HG03060 (cell line): ENCODE measurements at regions not wholly inside any gene's neighbourhood (a gene's known extent, or its start where the extent isn't known, plus 50 kb on each side); places are given as distances from the start of the nearest gene placed in this dataset.
"Not testable (repeated sequence)": the region's sequence is repeated elsewhere in the genome, so short reads cannot be mapped to it uniquely, and the experiment has no call there.

ENCODE experiments used
- ATAC-seq: cut with Tn5 transposase; IDR thresholded peaks from one replicate; pipeline ENCODE4 v1.9.1; 2021; ENCODE audit warnings: low read depth, moderate number of reproducible peaks; ENCODE audit not compliant: unreplicated experiment

- no peak for ATAC-seq
Observed at GRCh38 chr3:152619691-152620090, 215.2 kb upstream of the P2RY1 start.

DNA sequence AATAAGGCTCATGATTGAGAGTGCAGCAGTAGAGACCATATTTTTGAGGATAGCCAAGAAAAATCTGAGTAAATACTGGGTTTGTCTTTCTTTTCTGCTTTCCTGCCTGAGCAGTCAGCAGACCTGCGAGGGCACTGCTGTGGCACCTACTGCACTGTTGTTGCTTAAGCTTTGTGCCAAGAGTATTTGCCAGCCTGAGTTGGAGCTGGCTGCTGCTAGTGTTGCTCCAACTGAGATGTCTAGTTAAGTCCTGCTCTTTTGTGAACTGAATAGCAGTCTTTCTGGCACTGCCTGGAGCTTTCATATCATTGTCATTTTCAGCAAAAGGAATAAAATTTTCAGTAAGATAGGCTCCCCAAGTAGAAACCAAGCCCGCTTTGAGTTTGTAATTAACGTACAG, 214.5 kb upstream of the P2RY1 start:
- no peak for ATAC-seq

GRCh38 chr3:152621006-152621868, 213.7 kb upstream of the P2RY1 start:
- no peak for ATAC-seq

DNA sequence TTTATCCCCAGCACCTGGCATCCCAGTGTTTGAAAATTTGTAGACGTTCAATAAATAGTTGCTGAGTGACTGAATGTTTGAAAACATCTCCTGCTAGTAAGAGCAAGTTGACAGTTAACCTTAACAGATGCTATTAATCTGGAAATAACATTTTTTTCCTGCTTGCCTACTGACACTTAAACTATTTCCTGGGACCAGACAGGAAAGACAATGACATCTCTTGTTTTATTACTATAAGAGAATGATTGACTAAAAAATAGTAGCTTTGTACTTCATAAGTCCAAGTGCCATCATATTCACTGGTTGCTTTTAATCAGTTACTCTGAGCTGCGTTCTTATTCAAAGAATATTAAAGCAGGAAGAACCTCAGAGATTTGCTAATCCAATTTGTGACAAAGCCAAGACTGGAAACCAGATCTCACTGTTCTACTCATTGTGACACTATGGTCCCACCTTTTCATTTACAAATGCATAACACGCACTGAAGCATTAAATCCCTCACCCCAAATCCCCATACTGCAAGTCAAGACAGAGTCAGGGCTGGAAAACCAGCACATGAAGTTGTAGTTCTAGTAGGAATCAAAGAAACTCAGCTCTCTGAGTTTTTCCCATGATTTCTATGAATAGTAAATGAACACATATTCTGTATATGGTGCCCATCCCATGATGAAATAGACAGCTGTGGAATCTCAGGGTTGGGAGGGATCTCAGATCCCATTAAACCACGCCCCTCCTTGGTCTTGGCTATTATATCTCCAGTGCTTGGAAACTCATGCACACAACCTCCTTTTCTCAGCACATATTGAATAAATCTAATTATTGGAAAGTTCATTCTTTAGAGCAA, 212.7 kb upstream of the P2RY1 start:
- no peak for ATAC-seq

GRCh38 chr3:152622811-152623167, 212.1 kb upstream of the P2RY1 start:
- ATAC-seq, result no peak

- ATAC-seq, result no peak
Observed at GRCh38 chr3:152623286-152623911, 211.5 kb upstream of the P2RY1 start.

- ATAC-seq, result no peak
Observed at GRCh38 chr3:152626226-152626625, 208.7 kb upstream of the P2RY1 start.

DNA sequence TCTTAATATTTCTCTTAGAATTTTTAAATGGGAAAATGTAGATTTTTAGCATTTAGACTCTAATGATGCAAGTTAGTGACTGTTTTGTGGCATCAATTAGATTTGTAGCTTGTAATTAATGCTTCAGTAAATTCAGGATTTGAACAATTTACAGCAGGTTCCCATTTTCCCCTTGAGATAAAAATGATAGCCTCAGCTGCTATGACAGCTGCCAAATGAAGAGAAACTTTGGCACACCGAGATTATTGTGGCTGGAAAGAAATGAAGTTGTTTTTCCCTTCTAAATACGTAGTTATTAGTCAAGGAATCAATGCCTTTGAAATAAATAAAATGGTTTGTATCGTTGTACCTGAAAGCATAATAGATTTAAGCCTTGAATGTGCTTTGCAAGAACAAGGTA, 206.4 kb upstream of the P2RY1 start:
- ATAC-seq, result no peak

- no peak for ATAC-seq
Observed at GRCh38 chr3:152629363-152630122, 205.4 kb upstream of the P2RY1 start.

- no peak for ATAC-seq
Observed at GRCh38 chr3:152635389-152635788, 199.5 kb upstream of the P2RY1 start.

GRCh38 chr3:152636651-152637050, 198.3 kb upstream of the P2RY1 start:
- no peak for ATAC-seq

- no peak for ATAC-seq
Observed at GRCh38 chr3:152638214-152638613, 196.7 kb upstream of the P2RY1 start.

- ATAC-seq, result no peak
Observed at GRCh38 chr3:152638707-152639450, 196.1 kb upstream of the P2RY1 start.

GRCh38 chr3:152641198-152641597, 193.7 kb upstream of the P2RY1 start:
- no peak for ATAC-seq

DNA sequence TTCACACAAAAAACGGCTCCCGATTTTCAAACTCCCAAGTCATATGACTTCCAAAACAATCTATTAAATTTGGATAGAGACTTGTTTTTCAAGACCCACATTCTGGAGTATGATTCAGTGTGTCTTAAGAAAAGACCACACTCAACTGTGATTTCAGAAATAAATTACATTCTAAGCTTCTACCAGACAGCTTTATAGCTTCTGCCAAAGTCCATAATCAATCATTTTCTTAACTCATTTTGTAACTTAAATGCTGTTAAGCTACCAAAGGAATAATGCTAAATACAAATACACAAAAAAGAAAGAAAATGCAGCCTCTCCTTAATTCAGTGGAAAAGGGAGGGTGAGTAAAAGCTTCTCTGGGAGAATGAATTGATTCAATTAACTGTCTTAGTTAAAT, 192.3 kb upstream of the P2RY1 start:
- ATAC-seq, result no peak

DNA sequence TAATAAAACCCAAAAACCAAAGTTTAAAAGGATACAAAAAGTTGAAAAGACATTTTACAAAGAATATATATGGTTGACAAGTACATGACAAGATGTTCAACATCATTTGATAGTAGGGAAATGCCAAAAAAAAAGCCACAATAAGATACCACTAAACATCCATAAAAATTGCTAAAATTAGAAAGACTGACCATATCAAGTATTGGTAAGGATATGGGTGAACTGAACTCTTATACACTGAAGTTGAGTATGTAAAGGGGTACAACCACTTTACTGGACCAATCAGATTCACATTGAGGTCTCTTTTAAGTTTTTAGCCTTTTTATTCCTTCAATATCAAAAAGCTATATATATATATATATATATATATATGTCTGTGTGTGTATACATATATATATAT, 190.5 kb upstream of the P2RY1 start:
- no peak for ATAC-seq

DNA sequence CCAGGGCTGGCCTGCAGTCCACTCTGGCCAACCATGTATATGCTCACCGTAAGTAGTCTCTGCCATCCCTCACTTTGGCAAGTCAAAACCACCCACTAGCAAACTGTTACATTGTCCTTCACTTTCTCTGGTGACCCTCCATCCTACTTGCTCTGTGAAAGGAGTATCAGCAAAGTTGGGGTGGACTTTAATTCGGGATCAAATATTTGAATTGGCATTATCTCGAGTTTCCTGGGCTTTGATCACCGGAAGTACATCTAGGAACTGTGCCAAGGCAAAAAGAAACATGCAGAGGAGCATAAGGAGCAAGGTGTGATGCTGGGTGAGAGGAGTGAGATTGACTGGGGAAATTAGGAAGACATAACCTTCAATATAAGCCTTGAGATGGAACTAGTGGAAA, 188.9 kb upstream of the P2RY1 start:
- no peak for ATAC-seq

GRCh38 chr3:152650177-152650576, 184.8 kb upstream of the P2RY1 start:
- ATAC-seq, result no peak

- not testable (repeated sequence) for ATAC-seq
Observed at GRCh38 chr3:152650923-152651322, 184.0 kb upstream of the P2RY1 start.
